CD14-positive monocyte (primary cell): ENCODE measurements at regions not wholly inside any gene's neighbourhood (a gene's known extent, or its start where the extent isn't known, plus 50 kb on each side); places are given as distances from the start of the nearest gene placed in this dataset.

Experiments
- DNase-seq, 3 donors: peaks; one replicate each; pipeline ENCODE4 v3.0.0-alpha.2; 2011 to 2022
- H2AFZ ChIP-seq: 2 replicates; pipeline ENCODE4 v1.6.0; 2012; ENCODE audit warnings: mild to moderate bottlenecking, low read depth, low read length, inconsistent platforms; ENCODE audit not compliant: insufficient read depth, poor library complexity, severe bottlenecking
- H3K27ac ChIP-seq, 2 donors: 1 replicate in 1 of 2; 2 replicates in 1 of 2; pipeline ENCODE4 v1.5.1; 2012 to 2013; ENCODE audit warnings: low read length in 2 of 2, control low read depth in 1 of 2, inconsistent platforms in 1 of 2, low read depth in 1 of 2, mild to moderate bottlenecking in 1 of 2
- H3K27me3 ChIP-seq, 2 donors: one replicate each; pipeline versions ENCODE4 v1.6.0 to v1.6.1; 2011 to 2013; ENCODE audit warnings: low read length in 2 of 2; ENCODE audit not compliant: control insufficient read depth in 2 of 2, insufficient read depth in 2 of 2
- H3K36me3 ChIP-seq, 2 donors: replicated peaks in 1 of 2; 1 replicate in 1 of 2; 2 replicates in 1 of 2; pipeline versions ENCODE4 v1.5.1 to v1.6.1; 2012 to 2013; ENCODE audit warnings: low read length in 2 of 2, control low read depth in 1 of 2, inconsistent platforms in 1 of 2, mild to moderate bottlenecking in 1 of 2; ENCODE audit not compliant: insufficient read depth in 2 of 2, control insufficient read depth in 1 of 2
- H3K4me1 ChIP-seq, 2 donors: 1 replicate in 1 of 2; 2 replicates in 1 of 2; pipeline versions ENCODE4 v1.5.1 to v1.6.1; 2012 to 2013; ENCODE audit warnings: low read length in 2 of 2, control low read depth in 1 of 2, inconsistent platforms in 1 of 2, mild to moderate bottlenecking in 1 of 2, moderate library complexity in 1 of 2; ENCODE audit not compliant: insufficient read depth in 2 of 2, control insufficient read depth in 1 of 2
- H3K4me2 ChIP-seq: replicated peaks from 2 replicates; pipeline ENCODE3; 2012; ENCODE audit warnings: low read length, moderate library complexity, mild to moderate bottlenecking; ENCODE audit not compliant: poor library complexity, severe bottlenecking; ENCODE audit errors: extremely low read depth
- H3K4me3 ChIP-seq, 3 experiments: fragments of 200-600 bp in 1 of 3; sonication (generic) in 1 of 3; replicated peaks in 1 of 3; 1 replicate in 2 of 3; 2 replicates in 1 of 3; pipeline ENCODE4 v1.5.1; 2011 to 2013; ENCODE audit warnings: low read length in 3 of 3, mild to moderate bottlenecking in 3 of 3, control low read depth in 2 of 3, low read depth in 2 of 3, inconsistent platforms in 1 of 3, moderate library complexity in 1 of 3
- H3K79me2 ChIP-seq: 2 replicates; pipeline ENCODE4 v1.6.0; 2012; ENCODE audit warnings: mild to moderate bottlenecking, control low read depth, inconsistent platforms, low read length, moderate library complexity; ENCODE audit not compliant: insufficient read depth
- H3K9ac ChIP-seq: 2 replicates; pipeline ENCODE4 v1.6.0; 2017; ENCODE audit warnings: low read length, mild to moderate bottlenecking; ENCODE audit not compliant: insufficient read depth, poor library complexity, severe bottlenecking
- H3K9me3 ChIP-seq, 2 donors: replicated peaks in 1 of 2; 1 replicate in 1 of 2; 2 replicates in 1 of 2; pipeline versions ENCODE4 v1.5.1 to v1.6.1; 2012 to 2013; ENCODE audit warnings: low read length in 2 of 2, control low read depth in 1 of 2; ENCODE audit not compliant: control insufficient read depth in 1 of 2, insufficient read depth in 1 of 2
- H4K20me1 ChIP-seq: 2 replicates; pipeline ENCODE4 v1.6.0; 2012; ENCODE audit warnings: mild to moderate bottlenecking, low read length, control low read depth, moderate library complexity; ENCODE audit not compliant: insufficient read depth
- H3K27ac Mint-ChIP-seq, 7 donors: one replicate each; pipeline ENCODE4 v1.8.0; 2020; ENCODE audit warnings: mild to moderate bottlenecking in 7 of 7, mixed read lengths in 7 of 7, moderate library complexity in 6 of 7, inconsistent platforms in 2 of 7
- H3K27me3 Mint-ChIP-seq, 3 donors: one replicate each; pipeline ENCODE4 v1.8.0; 2021 to 2022; ENCODE audit warnings: low read depth in 3 of 3, mild to moderate bottlenecking in 3 of 3, mixed read lengths in 3 of 3, moderate library complexity in 3 of 3, inconsistent platforms in 1 of 3
- H3K36me3 Mint-ChIP-seq, 2 donors: one replicate each; pipeline ENCODE4 v1.8.0; 2020; ENCODE audit warnings: mixed read lengths in 2 of 2, inconsistent platforms in 1 of 2, mild to moderate bottlenecking in 1 of 2
- H3K4me1 Mint-ChIP-seq: one replicate; pipeline ENCODE4 v1.8.0; 2020; ENCODE audit warnings: mild to moderate bottlenecking, mixed read lengths
- H3K4me3 Mint-ChIP-seq, 2 donors: one replicate each; pipeline ENCODE4 v1.8.0; 2020; ENCODE audit warnings: mild to moderate bottlenecking in 2 of 2, mixed read lengths in 2 of 2, moderate library complexity in 1 of 2
- H3K9me3 Mint-ChIP-seq, 7 donors: one replicate each; pipeline ENCODE4 v1.8.0; 2020 to 2022; ENCODE audit warnings: mixed read lengths in 7 of 7, mild to moderate bottlenecking in 6 of 7, moderate library complexity in 6 of 7, inconsistent platforms in 2 of 7
- CTCF ChIP-seq: fragments of 200-600 bp; IDR thresholded peaks from one replicate; pipeline ENCODE4 v1.8.0; 2022; ENCODE audit warnings: antibody characterized with exemption, mild to moderate bottlenecking
- WGBS: methylation state at CpG from one replicate; pipeline ENCODE4 v1.1.5; 2013; ENCODE audit warnings: missing lambda C conversion rate; ENCODE audit not compliant: insufficient coverage; 5-methylcytosine and 5-hydroxymethylcytosine counted together
- intact Hi-C, 2 donors: fragments of 100-400 bp; cut with micrococcal nuclease; formaldehyde crosslinking; loops; one replicate each; pipeline versions ENCODE4 v1.15.0 to v1.15.1; 2023

DNA sequence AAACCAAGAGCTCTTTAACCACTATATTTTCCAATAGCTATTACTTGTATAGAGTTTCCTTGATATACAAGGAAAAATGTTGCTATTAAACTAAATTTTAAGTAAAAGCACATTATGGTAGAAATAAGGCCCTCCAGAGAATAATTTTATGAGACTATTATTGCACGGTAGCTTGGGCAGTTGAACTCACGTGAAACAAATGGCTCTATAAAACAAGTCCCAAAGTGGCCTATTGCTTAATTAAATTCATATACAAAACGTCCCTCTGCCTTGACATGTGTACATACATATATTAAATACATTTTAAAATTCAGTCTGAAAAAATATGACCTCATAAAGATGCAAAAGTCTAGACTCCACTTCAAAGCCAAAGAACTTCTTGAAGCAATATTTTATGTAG is 582.2 kb downstream of the CENPC start:
- no CpG with 5 or more reads among the region's 3 CpGs for WGBS
- Histone ChIP-seq H3K9me3 (no peaks in the 10 kb centered on the region), H3K4me3 (no peak overlapping the region), H4K20me1 (no peaks in the 10 kb centered on the region), H3K27me3 (no peaks in the 10 kb centered on the region), H3K4me2 (no peak overlapping the region), H3K9ac (no peak overlapping the region), H2AFZ (no peak overlapping the region), H3K36me3 (no peaks in the 10 kb centered on the region), H3K4me1 (peaks cover 0 to 5% of the 10 kb centered on the region in 2 donors), H3K79me2 (no peaks in the 10 kb centered on the region), H3K27ac (no peak overlapping the region)
- H3K27me3 Mint-ChIP-seq = peaks cover 0 to 4% (median 2%) of the 10 kb centered on the region in 3 donors
- H3K27ac Mint-ChIP-seq = no peak overlapping the region
- peaks cover 0 to 4% (median 0%) of the 10 kb centered on the region in 7 donors for H3K9me3 Mint-ChIP-seq
- peaks cover 2% of the 10 kb centered on the region for H3K4me1 Mint-ChIP-seq
- DNase-seq = no peak
- intact Hi-C loops = no loop called here
- H3K36me3 Mint-ChIP-seq = no peaks in the 10 kb centered on the region
- TF ChIP-seq CTCF = no peak
- no peak overlapping the region for H3K4me3 Mint-ChIP-seq

GRCh38 chr4:66959207-66959606 is 586.1 kb downstream of the CENPC start:
- peaks cover 2% of the 10 kb centered on the region for H3K4me1 Mint-ChIP-seq
- H3K4me3 Mint-ChIP-seq = no peak overlapping the region
- no peaks in the 10 kb centered on the region for H3K36me3 Mint-ChIP-seq
- Histone ChIP-seq H3K27me3 (no peaks in the 10 kb centered on the region), H3K27ac (no peak overlapping the region), H4K20me1 (no peaks in the 10 kb centered on the region), H2AFZ (no peak overlapping the region), H3K36me3 (no peaks in the 10 kb centered on the region), H3K4me3 (no peak overlapping the region), H3K9me3 (no peaks in the 10 kb centered on the region), H3K9ac (no peak overlapping the region), H3K4me1 (peaks cover 0 to 5% of the 10 kb centered on the region in 2 donors), H3K4me2 (no peak overlapping the region), H3K79me2 (no peaks in the 10 kb centered on the region)
- no peak for DNase-seq
- peaks cover 0 to 4% (median 2%) of the 10 kb centered on the region in 3 donors for H3K27me3 Mint-ChIP-seq
- intact Hi-C loops = no loop called here
- H3K27ac Mint-ChIP-seq = no peak overlapping the region
- WGBS = no CpG with 5 or more reads among the region's 2 CpGs
- peaks cover 0 to 8% (median 2%) of the 10 kb centered on the region in 7 donors for H3K9me3 Mint-ChIP-seq
- TF ChIP-seq CTCF = no peak
